HG02885 (cell line): ENCODE measurements at regions not wholly inside any gene's neighbourhood (a gene's known extent, or its start where the extent isn't known, plus 50 kb on each side); places are given as distances from the start of the nearest gene placed in this dataset.
"Not testable (repeated sequence)": the region's sequence is repeated elsewhere in the genome, so short reads cannot be mapped to it uniquely, and the experiment has no call there.

Experiments used
- ATAC-seq: cut with Tn5 transposase; IDR thresholded peaks from one replicate; pipeline ENCODE4 v1.9.1; 2021; ENCODE audit warnings: mild to moderate bottlenecking; ENCODE audit not compliant: unreplicated experiment, poor library complexity

DNA sequence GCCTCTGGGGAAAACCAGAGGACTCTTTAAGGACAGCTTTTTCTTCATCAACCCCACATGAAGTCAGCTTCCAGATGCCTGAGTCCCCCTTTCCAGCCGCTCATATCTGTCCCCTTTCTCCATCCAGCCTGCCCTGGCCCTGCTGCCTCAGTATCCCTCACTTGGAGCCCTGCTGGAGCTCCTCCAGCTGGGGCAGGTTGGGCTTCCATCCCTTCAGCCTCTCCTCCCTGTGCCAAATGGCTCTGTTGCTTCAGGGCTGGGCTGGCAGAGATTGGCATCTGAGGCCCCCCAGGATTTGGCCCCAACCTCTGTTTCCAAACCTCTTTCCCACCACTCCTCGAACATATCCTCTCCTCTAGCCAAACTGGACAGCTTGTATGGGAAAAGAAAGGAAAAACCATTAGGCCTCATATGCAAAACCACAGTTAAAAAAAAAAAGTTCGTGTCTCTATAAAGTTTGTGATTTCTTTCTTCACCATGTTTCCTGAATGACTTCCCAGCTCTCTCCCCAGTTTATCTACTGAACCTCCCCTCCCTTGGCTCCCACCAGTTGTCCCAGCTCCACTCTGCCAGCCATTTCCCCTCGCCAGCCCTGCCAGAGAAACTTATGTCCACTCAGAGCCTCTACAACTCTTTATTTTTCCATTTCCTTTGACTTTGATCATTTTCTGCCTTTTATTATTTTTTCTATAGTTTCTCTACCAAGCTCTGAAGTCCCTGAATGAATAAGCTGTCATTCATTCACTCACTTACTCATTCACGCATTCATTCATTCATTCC is 217.9 kb downstream of the FOXD2 start:
- no peak for ATAC-seq

DNA sequence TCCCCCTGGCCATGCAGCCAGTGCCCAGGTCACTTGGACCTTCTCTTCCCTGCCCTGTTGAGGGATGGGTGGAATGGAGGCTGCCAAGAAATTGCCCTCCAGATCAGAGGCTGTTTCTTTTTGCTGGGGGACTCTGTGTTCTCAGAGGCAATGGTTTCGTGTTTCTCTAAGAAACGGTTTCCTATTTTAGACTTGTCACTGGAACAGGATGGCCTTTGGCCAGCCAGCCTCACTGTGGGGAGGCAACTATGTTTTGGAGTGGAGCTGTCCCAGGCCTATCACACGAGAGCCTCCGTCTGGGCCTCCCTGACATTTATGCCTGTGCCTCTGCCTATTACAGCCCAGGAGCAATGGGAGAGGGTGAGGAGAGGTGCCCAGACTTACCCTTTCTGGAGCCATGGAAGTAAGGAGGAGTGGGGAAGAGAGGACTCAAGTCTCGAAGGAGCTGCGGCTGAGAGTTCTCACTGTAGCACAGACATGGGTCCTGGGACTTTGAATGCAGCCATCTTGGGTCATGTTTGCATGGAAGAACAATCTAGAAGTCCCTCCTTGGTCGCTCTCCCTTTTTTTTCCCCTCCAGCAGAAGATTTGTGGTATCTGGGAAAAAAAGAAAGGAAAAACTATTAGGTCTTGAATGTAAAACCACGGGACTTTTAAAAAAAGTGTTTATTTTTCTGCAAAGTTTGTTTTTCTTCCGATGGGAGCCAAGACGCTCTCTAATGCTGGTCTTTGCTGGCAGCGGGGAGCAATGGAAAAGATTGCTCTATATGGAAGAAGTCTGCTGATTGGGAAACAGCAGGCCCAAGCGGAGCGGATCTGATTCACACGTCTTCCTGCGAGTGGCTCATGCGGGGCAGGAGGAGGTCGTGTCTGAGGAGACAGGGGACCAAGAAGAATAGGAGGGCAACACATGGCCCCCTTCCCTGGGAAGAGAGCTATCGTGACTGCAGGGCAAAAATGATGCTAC is 219.2 kb downstream of the FOXD2 start:
- no peak for ATAC-seq

- ATAC-seq: no peak
Observed at GRCh38 chr1:47658161-47658920, 220.5 kb downstream of the FOXD2 start.

DNA sequence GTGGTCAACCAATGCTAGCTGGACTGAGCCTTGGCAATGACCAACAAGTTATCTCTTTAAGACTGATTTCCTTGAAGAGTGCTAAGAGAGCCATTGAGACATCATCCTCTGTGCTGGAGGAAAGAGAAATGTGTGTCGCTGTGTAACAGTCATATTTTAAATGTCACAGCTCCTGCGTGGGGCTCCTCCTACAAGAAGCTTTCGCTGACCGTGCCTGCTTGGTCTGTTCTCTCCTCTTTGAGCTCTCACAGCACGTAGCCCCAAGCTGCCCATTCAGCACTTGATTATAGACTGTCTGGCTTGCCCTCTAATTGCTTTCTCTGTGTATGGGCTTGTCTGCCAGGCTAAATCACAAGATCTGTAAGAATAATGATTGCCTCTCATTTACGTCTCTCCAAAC is 221.3 kb downstream of the FOXD2 start:
- no peak for ATAC-seq

DNA sequence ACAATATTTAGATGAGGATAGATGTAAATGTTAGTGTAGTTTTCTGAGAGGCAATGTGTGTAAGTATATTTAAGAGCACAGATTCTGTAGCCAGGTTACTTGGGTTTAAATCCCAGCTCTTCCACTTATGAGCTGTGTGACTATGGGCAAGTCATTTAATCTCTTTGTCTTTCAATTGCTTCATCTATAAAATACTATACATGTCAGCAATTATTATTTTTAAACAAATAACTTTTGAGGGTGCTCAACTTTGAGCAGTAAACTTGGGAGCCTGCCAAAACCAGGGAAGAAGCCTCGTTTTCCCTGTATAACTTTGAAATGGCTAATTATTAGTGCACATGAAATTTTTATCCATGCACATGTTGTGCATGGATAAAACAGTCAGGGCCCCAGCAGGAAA is 222.8 kb downstream of the FOXD2 start:
- no peak for ATAC-seq

GRCh38 chr1:47661040-47661439 is 223.2 kb downstream of the FOXD2 start:
- ATAC-seq: no peak

GRCh38 chr1:47662068-47662467 is 224.2 kb downstream of the FOXD2 start:
- ATAC-seq: no peak

DNA sequence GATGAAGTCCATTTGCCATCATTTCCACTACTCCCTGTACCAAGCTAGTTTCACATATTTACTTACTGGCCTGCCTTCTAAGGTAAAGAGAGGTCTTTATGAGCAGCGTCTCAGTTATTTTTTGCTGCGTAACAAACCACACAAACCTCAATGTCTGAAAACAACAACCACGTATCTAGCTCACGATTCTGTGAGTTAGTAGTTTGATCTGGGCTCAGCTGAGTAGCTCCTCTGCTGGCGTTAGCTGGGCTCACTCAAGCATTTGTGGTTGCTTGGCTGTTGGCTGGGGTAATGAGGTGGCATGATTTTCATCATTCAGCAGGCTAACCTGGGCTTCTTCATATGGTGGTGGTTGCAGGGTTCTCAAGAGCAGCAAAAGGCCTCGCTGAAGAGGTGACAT is 225.4 kb downstream of the FOXD2 start:
- ATAC-seq: no peak

DNA sequence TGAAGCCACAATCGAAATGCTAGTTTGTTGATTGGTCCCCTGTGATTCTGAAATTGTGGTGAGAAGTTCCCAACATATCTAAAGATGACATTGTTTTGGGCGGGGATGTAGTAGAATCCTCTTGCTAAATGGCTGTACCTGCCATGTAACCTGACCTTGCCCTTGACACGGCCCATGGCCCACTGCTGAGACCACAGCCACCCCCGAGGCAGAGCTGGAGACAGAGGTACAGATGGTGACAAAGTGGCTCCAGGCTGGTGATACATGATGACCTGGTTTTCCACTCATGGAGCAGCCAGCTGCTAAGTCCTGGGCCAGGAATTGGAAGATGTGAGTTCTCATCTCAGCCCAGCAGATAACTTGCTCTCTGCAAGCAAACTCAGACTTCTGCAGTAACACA is 226.5 kb downstream of the FOXD2 start:
- ATAC-seq: no peak

GRCh38 chr1:47664896-47665295 is 227.1 kb downstream of the FOXD2 start:
- not testable (repeated sequence) for ATAC-seq

- ATAC-seq: no peak
Observed at GRCh38 chr1:47669081-47669585, 231.3 kb downstream of the FOXD2 start.

- ATAC-seq: no peak
Observed at GRCh38 chr1:47672622-47673021, 234.8 kb downstream of the FOXD2 start.

DNA sequence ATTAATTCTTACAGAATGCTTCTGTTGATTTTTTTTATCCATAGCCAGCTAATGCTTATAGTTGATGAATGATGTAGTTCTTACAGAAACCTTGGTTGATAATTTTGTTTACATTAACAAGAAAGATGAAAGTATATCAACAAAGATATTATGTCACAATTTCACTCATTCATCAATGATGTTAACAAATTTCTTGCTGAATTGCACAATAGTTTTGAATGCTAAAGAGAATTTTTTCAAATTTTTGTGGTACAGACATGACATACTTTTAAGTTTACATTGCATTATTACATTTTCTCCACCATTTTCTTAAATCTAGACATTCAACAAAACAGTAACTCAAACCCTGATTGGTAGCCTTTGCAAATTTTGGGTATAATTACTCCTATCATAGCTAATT is 236.3 kb downstream of the FOXD2 start:
- ATAC-seq: no peak

DNA sequence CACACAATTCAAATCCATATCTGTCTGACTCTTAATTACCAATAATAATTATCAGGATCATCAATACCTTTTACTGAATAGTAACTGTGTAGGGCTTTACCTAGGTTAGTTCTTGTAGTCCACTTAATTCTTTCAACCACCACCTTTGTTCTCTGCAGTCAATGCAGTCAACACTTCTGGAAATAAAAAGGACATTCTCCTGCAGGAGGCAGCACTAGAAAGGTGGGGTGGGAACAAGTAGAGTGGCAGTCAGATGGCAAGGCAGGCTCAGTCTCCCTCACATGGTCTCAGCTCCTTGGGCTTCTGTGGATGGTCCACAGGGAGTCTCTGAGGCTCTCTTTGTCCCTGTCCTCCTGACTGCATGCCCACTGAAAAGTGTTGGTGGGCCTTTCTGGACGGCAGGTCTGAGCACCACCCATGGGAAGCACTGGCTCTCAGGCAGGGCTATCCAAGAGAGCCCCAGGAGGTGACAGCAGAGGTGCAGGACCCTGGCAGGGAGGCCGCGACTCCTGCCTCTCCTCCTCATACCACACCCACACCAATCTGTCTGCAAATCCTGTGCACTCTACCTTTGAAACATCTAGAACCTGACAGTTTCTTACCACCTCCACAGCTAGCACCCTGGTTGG is 237.3 kb downstream of the FOXD2 start:
- no peak for ATAC-seq

DNA sequence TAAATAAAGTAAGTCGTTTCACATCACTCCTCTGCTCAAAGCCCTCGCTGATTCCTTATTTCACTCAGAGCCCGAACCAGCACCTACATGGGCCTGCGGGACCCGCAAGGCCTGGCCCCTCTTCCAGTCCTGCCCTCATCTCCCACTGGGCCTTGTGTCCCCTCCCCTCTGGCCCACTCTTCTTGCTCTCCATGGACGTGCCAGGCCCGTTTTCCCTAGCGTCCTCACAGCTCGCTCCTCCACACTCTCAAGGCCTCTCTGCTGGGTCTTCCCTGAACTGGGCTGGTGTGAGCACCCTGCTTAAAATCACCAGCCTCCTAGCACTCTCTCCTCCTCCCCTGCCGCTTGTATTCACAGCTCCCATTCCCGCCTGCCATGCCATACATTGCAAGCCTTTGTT is 237.9 kb downstream of the FOXD2 start:
- no peak for ATAC-seq

- no peak for ATAC-seq
Observed at GRCh38 chr1:47676311-47677054, 238.6 kb downstream of the FOXD2 start.

GRCh38 chr1:47677241-47677940 is 239.5 kb downstream of the FOXD2 start:
- no peak for ATAC-seq

GRCh38 chr1:47678464-47678980 is 240.7 kb downstream of the FOXD2 start:
- no peak for ATAC-seq
